Mesothelial cell of epicardium (in vitro differentiated cells): ENCODE measurements at regions not wholly inside any gene's neighbourhood (a gene's known extent, or its start where the extent isn't known, plus 50 kb on each side); places are given as distances from the start of the nearest gene placed in this dataset.

Experiments used
- DNase-seq, 2 experiments: peaks; one replicate each; pipeline ENCODE4 v3.0.0; 2021; ENCODE audit warnings: low spot score in 2 of 2; ENCODE audit not compliant: unreplicated experiment in 2 of 2
- H3K27ac Mint-ChIP-seq: 2 replicates; pipeline ENCODE4 v1.8.0; 2021; ENCODE audit warnings: mixed read lengths
- H3K27me3 Mint-ChIP-seq: 2 replicates; pipeline ENCODE4 v1.8.0; 2021; ENCODE audit warnings: low read depth, mixed read lengths
- H3K36me3 Mint-ChIP-seq: 2 replicates; pipeline ENCODE4 v1.8.0; 2021; ENCODE audit warnings: mixed read lengths
- H3K4me1 Mint-ChIP-seq: 2 replicates; pipeline ENCODE4 v1.8.0; 2021; ENCODE audit warnings: mixed read lengths
- H3K4me3 Mint-ChIP-seq: 2 replicates; pipeline ENCODE4 v1.8.0; 2021; ENCODE audit warnings: mild to moderate bottlenecking, moderate library complexity, mixed read lengths
- H3K9me3 Mint-ChIP-seq: 2 replicates; pipeline ENCODE4 v1.8.0; 2021; ENCODE audit warnings: mixed read lengths
- CTCF ChIP-seq: fragments of 200-600 bp; sonication (generic); IDR thresholded peaks from one replicate; pipeline ENCODE4 v1.5.0; 2021; ENCODE audit warnings: antibody characterized with exemption; ENCODE audit not compliant: unreplicated experiment

GRCh38 chr11:71307811-71308645 lies 55.7 kb upstream of the SHANK2 start:
- Mint-ChIP-seq H3K27ac (no peak overlapping the region), H3K4me1 (no peaks in the 10 kb centered on the region), H3K4me3 (no peak overlapping the region), H3K27me3 (peaks cover 4% of the 10 kb centered on the region), H3K9me3 (no peaks in the 10 kb centered on the region), H3K36me3 (no peaks in the 10 kb centered on the region)
- TF ChIP-seq CTCF = no peak
- DNase-seq = peak in 1 of 2 experiments; percentile 13

GRCh38 chr11:71305451-71306125 lies 53.2 kb upstream of the SHANK2 start:
- no peaks in the 10 kb centered on the region for H3K9me3 Mint-ChIP-seq
- DNase-seq = peak in 1 of 2 experiments; percentile 10

DNA sequence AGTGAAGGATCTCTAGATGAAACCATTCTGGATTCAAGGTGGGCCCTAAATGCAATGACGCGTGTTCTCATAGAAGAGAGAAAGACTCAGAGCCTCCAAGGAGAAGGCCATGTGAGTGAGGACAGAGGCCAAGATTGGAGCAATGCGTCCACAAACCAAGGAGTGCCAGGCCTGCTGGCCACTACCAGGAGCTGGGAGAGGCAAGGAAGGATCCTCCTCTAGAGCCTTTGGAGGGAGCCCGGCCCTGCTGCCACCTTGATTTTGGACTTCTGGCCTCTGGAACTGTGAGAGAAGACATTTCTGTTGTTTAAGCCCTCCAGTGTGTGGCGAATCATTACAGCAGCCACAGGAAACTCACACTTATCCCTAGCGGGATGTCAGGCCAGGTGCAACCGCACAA lies 52.7 kb upstream of the SHANK2 start:
- DNase-seq = peak in 1 of 2 experiments; percentile 19
- no peak overlapping the region for H3K4me3 Mint-ChIP-seq

More at GRCh38 chr11:71305451-71306125, 53.2 kb upstream of the SHANK2 start:
- no peak for TF ChIP-seq CTCF
- Mint-ChIP-seq H3K4me1 (no peaks in the 10 kb centered on the region), H3K27me3 (peaks cover 7% of the 10 kb centered on the region), H3K36me3 (no peaks in the 10 kb centered on the region), H3K27ac (no peak overlapping the region), H3K4me3 (no peak overlapping the region)

DNA sequence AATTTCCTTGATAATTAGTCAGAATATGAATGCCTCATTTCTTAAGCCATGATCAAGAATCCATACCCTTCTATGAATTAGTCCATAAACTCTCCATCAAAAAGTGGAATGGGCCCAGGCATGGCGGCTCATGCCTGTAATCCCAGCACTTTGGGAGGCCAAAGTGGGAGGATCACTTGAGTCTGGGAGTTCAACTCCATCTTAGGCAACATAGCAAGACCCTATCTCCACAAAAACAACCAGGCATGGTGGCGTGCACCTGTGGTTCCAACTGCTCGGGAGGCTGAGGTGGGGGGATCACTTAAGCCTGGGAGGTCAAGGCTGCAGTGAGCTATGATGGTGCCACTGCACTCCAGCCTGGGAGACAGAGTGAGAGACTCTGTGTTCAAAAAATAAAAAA lies 52.1 kb upstream of the SHANK2 start:
- Mint-ChIP-seq H3K36me3 (no peaks in the 10 kb centered on the region), H3K27me3 (peaks cover 9% of the 10 kb centered on the region), H3K27ac (no peak overlapping the region), H3K4me3 (no peak overlapping the region), H3K4me1 (peaks cover 2% of the 10 kb centered on the region), H3K9me3 (no peaks in the 10 kb centered on the region)
- peak in 1 of 2 experiments; percentile 14 for DNase-seq
- no peak for TF ChIP-seq CTCF

More for the DNA sequence above, 52.7 kb upstream of the SHANK2 start:
- Mint-ChIP-seq H3K27ac (no peak overlapping the region), H3K9me3 (no peaks in the 10 kb centered on the region), H3K27me3 (peaks cover 7% of the 10 kb centered on the region), H3K4me1 (no peaks in the 10 kb centered on the region), H3K36me3 (no peaks in the 10 kb centered on the region)
- no peak for TF ChIP-seq CTCF

DNA sequence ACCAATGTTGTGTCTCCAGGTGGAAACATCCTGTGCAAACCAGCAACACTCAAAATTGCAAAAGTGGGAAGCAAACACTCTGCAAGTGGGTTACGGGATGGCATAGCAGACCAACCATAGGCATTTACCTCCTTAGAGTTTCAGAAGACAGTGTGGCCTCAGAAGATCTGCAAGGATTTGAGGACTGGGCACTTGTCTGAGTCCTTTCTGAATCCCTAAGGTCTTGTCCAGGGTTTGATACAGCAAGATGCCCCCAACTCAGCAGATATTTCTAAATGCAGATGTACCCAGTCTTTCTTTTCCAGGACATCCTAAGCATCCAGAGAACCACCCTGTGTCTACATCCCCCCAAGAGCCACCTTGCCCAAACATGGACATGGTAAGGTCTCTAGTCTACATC lies 51.7 kb upstream of the SHANK2 start:
- H3K36me3 Mint-ChIP-seq = no peaks in the 10 kb centered on the region
- no peaks in the 10 kb centered on the region for H3K9me3 Mint-ChIP-seq
- peaks cover 10% of the 10 kb centered on the region for H3K27me3 Mint-ChIP-seq
- H3K27ac Mint-ChIP-seq = no peak overlapping the region
- no peak for TF ChIP-seq CTCF
- no peak for DNase-seq
- H3K4me1 Mint-ChIP-seq = peaks cover 5% of the 10 kb centered on the region
- no peak overlapping the region for H3K4me3 Mint-ChIP-seq
